LNCAP (cell line): ENCODE measurements at regions not wholly inside any gene's neighbourhood (a gene's known extent, or its start where the extent isn't known, plus 50 kb on each side); places are given as distances from the start of the nearest gene placed in this dataset.

Experiments used
- CTCF ChIP-seq: fragments of 450-650 bp; IDR thresholded peaks from 2 replicates; pipeline ENCODE4 v1.5.1; 2017; ENCODE audit warnings: mild to moderate bottlenecking

DNA sequence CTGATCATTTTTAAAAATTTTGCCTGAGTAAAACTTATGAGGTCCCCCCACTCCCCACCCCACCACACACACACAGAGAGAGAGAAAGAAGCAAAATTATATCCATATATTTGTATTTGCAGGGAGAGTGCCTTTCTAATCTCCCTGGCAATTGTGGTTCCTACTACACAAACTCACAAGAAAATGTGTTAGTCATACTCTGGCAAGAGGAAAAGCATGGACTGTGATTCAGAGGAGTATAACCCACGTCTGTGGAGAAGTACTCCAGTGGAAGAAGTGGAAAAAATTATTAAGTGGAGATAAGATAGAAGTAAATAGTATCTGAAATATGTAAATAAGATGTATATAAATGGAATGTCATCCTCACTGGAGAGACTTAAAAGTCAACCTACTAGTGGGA, 114.0 kb downstream of the DSEL start:
- no peak for TF ChIP-seq CTCF

GRCh38 chr18:67400502-67401117, 115.9 kb downstream of the DSEL start:
- no peak for TF ChIP-seq CTCF

- TF ChIP-seq CTCF: no peak
Measured at GRCh38 chr18:67386032-67386431, 130.5 kb downstream of the DSEL start.

DNA sequence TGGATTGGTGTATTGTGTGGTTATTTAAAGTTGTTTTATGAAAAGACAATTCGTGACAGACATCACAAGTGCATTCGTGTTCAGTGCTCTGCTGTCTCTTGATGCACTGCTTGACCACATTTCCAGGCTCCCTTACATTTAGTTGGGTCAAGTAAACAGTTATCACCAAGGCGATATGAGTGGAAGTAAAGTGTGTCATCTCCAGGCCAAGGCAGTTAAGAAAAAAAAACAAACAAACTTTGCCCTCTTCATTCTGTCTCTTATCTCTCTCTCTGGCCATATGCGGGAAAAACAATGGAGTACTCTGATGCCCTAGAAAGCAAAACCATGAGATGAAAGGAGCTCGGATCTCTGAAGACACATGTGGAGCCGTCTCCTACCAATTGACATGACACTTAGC, 131.1 kb downstream of the DSEL start:
- no peak for TF ChIP-seq CTCF

DNA sequence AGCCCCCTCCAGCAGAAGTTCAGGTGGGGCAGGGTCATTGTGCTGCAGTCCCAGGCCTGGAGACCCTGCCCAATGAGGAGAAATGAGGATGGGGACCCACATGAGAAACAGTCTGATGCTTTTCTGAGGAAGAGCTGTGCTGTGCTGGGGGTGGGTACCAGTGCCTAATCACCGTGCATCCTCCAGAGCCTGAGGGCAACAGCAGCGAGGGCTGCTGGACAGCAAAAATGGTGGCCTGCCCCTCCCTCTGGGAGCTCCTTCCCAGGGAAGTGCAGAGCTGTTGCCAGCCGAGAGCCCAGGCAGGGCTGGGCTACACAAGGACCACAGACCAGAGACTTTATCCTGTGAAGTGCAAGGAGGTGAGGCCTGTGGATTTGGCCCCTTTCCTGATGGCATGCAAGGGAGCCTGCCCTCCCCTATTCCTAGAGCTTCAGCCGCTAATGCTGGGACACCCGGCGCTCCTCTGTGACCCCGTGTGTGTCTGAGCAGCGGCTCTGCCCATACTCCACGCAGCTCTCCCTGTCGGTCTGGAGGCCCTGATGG, 134.8 kb downstream of the DSEL start:
- no peak for TF ChIP-seq CTCF

DNA sequence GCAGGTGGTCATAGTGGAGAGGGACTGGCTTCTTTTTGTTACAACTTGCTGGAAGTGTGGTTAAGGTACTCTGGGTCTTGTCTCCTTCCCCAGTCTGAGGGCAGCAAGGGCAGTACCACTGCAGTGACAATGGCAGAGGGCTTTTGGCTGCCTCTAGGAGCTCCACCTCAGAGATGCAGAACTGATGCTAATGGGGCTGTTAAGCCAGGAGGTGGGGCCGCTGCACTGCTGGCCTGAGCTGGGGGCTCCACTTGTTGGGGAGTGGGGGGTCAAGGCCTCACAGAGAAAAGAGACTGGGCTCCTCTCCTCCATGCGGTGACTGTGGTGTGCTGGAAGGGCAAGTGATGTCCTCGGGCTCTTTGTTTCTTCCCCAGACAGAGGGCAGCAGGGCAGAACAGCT, 135.7 kb downstream of the DSEL start:
- no peak for TF ChIP-seq CTCF

DNA sequence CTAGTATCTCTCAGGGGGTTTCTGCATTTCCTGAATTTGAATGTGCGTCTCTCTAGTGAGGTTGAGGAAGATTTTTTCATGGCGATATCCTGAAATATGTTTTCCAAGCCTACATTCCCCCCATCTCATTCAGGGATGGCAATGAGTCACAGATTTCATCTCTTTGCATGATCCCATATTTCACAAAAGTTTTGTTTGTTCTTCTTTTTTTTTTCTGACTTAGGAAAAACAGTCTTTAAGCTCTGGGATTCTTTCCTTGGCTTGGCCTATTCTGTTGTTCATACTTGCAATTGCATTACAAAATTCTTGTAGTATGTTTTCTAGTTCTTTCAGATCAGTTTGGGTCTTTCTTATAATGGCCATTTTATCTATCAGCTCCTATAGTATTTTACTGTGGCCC, 136.5 kb downstream of the DSEL start:
- no peak for TF ChIP-seq CTCF

GRCh38 chr18:67376372-67376771, 140.1 kb downstream of the DSEL start:
- TF ChIP-seq CTCF: no peak
